Hepatocyte (in vitro differentiated cells): ENCODE measurements at regions not wholly inside any gene's neighbourhood (a gene's known extent, or its start where the extent isn't known, plus 50 kb on each side); places are given as distances from the start of the nearest gene placed in this dataset.
"Not testable (repeated sequence)": the region's sequence is repeated elsewhere in the genome, so short reads cannot be mapped to it uniquely, and the experiment has no call there.

Experiments used
- DNase-seq: peaks from one replicate; pipeline ENCODE4 v3.0.0-alpha.2; 2016; ENCODE audit warnings: low spot score
- H2AFZ ChIP-seq: fragments of 200-600 bp; sonication (generic); 2 replicates; pipeline ENCODE4 v1.6.0; 2016; ENCODE audit warnings: antibody characterized with exemption, mild to moderate bottlenecking
- H3K27ac ChIP-seq: fragments of 200-600 bp; sonication (generic); 2 replicates; pipeline ENCODE4 v1.5.1; 2016; ENCODE audit warnings: mild to moderate bottlenecking
- H3K27me3 ChIP-seq: fragments of 200-600 bp; sonication (generic); 2 replicates; pipeline ENCODE4 v1.6.1; 2016
- H3K36me3 ChIP-seq: fragments of 200-600 bp; sonication (generic); replicated peaks from 2 replicates; pipeline ENCODE4 v1.5.1; 2016; ENCODE audit warnings: low read depth; ENCODE audit not compliant: insufficient read depth
- H3K4me1 ChIP-seq: fragments of 200-600 bp; sonication (generic); 2 replicates; pipeline ENCODE4 v1.5.1; 2016; ENCODE audit warnings: mild to moderate bottlenecking, moderate library complexity; ENCODE audit not compliant: insufficient read depth
- H3K4me2 ChIP-seq: fragments of 200-600 bp; sonication (generic); 2 replicates; pipeline ENCODE4 v1.6.0; 2016
- H3K4me3 ChIP-seq: fragments of 200-600 bp; sonication (generic); 2 replicates; pipeline ENCODE4 v1.5.1; 2016; ENCODE audit warnings: mild to moderate bottlenecking
- H3K79me2 ChIP-seq: fragments of 200-600 bp; sonication (generic); 2 replicates; pipeline ENCODE4 v1.6.0; 2017; ENCODE audit warnings: mild to moderate bottlenecking
- H3K9me2 ChIP-seq: fragments of 200-600 bp; sonication (generic); replicated peaks from 2 replicates; pipeline ENCODE4 v1.6.0; 2017; ENCODE audit warnings: mild to moderate bottlenecking; ENCODE audit not compliant: insufficient read depth
- H3K9me3 ChIP-seq: fragments of 200-600 bp; sonication (generic); 2 replicates; pipeline ENCODE4 v1.5.1; 2016; ENCODE audit warnings: low read depth, mild to moderate bottlenecking
- H4K20me1 ChIP-seq: fragments of 200-600 bp; sonication (generic); 2 replicates; pipeline ENCODE4 v1.6.0; 2016; ENCODE audit warnings: mild to moderate bottlenecking; ENCODE audit not compliant: insufficient read depth, poor library complexity, severe bottlenecking
- EZH2 ChIP-seq: fragments of 200-600 bp; sonication (generic); IDR thresholded peaks from 2 replicates; pipeline ENCODE4 v1.6.1; 2016; ENCODE audit warnings: antibody characterized with exemption, mild to moderate bottlenecking, borderline replicate concordance
- EZH2phosphoT487 ChIP-seq: fragments of 200-600 bp; sonication (generic); IDR thresholded peaks from one replicate; pipeline ENCODE4 v1.6.1; 2018; ENCODE audit warnings: antibody characterized with exemption, mild to moderate bottlenecking, low read depth, moderate library complexity; ENCODE audit not compliant: unreplicated experiment, severe bottlenecking
- WGBS: methylation state at CpG from one replicate; pipeline ENCODE4 v1.1.6; 2016; ENCODE audit warnings: low lambda C conversion rate; ENCODE audit errors: missing lambda C conversion rate; 5-methylcytosine and 5-hydroxymethylcytosine counted together
- TF ChIP-seq, protein P1 (sequence below): fragments of 200-600 bp; sonication (generic); IDR thresholded peaks from 2 replicates; pipeline ENCODE4 v1.5.1; 2016; ENCODE audit warnings: antibody characterized with exemption, mild to moderate bottlenecking; ENCODE audit not compliant: poor library complexity

DNA sequence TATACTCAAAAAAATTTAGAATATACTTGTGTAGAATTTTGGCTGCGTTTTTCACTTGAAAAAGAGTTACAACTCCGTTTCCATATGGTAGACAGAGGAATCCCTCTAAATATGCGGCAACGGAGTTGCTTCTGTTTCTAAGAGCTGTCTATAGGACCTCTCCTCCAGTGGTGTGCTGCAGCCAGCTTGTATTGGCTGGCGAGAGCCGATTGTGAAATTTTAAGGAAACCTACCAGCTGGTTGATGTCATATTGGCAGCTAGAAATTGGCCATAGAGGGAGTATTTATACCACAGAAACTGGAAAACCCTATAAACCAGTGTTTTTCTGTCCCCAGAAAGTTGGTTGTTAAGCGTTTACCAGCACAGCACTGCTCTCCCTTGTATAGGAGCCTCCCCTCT lies 655.8 kb upstream of the EEF2KMT start:
- TF ChIP-seq EZH2 (no peak), EZH2phosphoT487 (no peak)
- TF ChIP-seq, protein P1, sequence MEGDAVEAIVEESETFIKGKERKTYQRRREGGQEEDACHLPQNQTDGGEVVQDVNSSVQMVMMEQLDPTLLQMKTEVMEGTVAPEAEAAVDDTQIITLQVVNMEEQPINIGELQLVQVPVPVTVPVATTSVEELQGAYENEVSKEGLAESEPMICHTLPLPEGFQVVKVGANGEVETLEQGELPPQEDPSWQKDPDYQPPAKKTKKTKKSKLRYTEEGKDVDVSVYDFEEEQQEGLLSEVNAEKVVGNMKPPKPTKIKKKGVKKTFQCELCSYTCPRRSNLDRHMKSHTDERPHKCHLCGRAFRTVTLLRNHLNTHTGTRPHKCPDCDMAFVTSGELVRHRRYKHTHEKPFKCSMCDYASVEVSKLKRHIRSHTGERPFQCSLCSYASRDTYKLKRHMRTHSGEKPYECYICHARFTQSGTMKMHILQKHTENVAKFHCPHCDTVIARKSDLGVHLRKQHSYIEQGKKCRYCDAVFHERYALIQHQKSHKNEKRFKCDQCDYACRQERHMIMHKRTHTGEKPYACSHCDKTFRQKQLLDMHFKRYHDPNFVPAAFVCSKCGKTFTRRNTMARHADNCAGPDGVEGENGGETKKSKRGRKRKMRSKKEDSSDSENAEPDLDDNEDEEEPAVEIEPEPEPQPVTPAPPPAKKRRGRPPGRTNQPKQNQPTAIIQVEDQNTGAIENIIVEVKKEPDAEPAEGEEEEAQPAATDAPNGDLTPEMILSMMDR = no peak
- no peak overlapping the region for H3K27ac ChIP-seq
- no peaks in the 10 kb centered on the region for H3K36me3 ChIP-seq
- H4K20me1 ChIP-seq = no peaks in the 10 kb centered on the region
- H3K79me2 ChIP-seq = no peaks in the 10 kb centered on the region
- H3K27me3 ChIP-seq = no peaks in the 10 kb centered on the region
- H3K4me3 ChIP-seq = no peak overlapping the region
- no peaks in the 10 kb centered on the region for H3K4me1 ChIP-seq
- H3K9me2 ChIP-seq = no peaks in the 10 kb centered on the region
- WGBS = 71% methylated on average over 7 of the region's 7 CpGs
- H3K4me2 ChIP-seq = no peak overlapping the region
- H2AFZ ChIP-seq = no peak overlapping the region
- H3K9me3 ChIP-seq = no peaks in the 10 kb centered on the region
- no peak for DNase-seq

DNA sequence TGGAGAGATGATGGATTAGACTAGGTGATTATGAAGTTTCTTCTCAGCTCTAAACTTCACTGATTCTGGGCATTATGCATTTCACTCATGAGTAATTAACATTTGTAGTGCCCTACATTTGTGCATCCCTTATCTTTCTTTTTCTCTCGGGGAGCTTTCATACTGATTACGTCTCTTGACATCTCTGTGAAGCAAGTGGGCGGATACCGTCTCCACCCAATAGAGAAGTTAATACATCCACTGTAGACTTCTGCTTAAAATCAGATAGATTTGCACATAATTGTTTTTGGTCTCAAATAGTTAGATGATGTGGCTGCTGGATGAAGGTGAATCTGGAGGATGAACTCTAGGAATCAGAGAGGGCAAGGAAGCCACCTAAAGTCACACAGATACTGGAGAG lies 653.6 kb upstream of the EEF2KMT start:
- no peak for DNase-seq
- no peaks in the 10 kb centered on the region for H3K9me3 ChIP-seq
- no peak overlapping the region for H2AFZ ChIP-seq
- TF ChIP-seq, protein P1 = no peak
- no peak for TF ChIP-seq EZH2
- TF ChIP-seq EZH2phosphoT487 = no peak
- H3K4me3 ChIP-seq = no peak overlapping the region
- no peaks in the 10 kb centered on the region for H3K27me3 ChIP-seq
- no peaks in the 10 kb centered on the region for H4K20me1 ChIP-seq
- no peak overlapping the region for H3K4me2 ChIP-seq
- 81% methylated on average over 4 of the region's 4 CpGs for WGBS
- H3K79me2 ChIP-seq = no peaks in the 10 kb centered on the region
- H3K27ac ChIP-seq = no peak overlapping the region
- H3K36me3 ChIP-seq = no peaks in the 10 kb centered on the region
- no peaks in the 10 kb centered on the region for H3K9me2 ChIP-seq
- H3K4me1 ChIP-seq = no peaks in the 10 kb centered on the region

DNA sequence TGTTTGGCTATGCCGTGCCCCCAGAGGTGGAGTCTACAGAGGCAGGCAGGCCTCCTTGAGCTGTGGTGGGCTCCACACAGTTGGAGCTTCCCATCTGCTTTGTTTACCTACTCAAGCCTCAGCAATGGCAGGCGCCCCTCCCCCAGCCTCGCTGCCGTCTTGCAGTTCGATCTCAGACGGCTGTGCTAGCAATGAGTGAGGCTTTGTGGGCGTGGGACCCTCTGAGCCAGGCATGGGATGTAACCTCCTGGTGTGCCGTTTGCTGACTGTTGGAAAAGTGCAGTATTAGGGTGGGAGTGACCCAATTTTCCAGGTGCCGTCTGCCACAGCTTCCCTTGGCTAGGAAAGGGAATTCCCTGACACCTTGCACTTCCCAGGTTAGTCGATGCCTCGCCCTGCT lies 652.8 kb upstream of the EEF2KMT start:
- H3K4me3 ChIP-seq, H3K79me2 ChIP-seq, H3K9me3 ChIP-seq, H3K27ac ChIP-seq, H3K27me3 ChIP-seq, H4K20me1 ChIP-seq, DNase-seq, H2AFZ ChIP-seq, H3K9me2 ChIP-seq, H3K36me3 ChIP-seq, H3K4me2 ChIP-seq, H3K4me1 ChIP-seq: not testable (repeated sequence)
- WGBS = 52% methylated on average over 11 of the region's 11 CpGs

DNA sequence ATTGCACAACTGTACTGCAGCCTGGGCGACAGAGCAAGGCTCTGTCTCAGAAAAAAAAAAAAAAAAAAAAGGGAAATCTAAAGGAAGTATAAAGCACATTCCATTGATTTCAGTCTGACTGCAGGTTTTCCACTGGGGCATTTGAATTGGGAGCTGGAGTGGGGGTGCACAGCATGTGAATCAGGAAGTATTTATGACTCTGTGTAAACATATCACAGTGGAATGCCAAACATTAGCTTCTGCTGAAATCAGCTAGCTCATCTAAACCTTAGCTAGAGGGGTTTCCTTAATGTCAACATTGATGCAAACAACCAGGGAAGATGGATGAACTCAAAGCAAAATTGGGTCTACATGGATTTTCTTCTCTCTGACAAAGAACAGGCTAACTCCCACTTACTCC lies 641.0 kb upstream of the EEF2KMT start:
- no peaks in the 10 kb centered on the region for H3K27me3 ChIP-seq
- 9% methylated on average over 1 of the region's 1 CpG for WGBS
- H3K9me3 ChIP-seq = no peaks in the 10 kb centered on the region
- no peaks in the 10 kb centered on the region for H3K9me2 ChIP-seq
- no peak overlapping the region for H3K4me2 ChIP-seq
- H4K20me1 ChIP-seq = no peaks in the 10 kb centered on the region
- H3K79me2 ChIP-seq = no peaks in the 10 kb centered on the region
- no peaks in the 10 kb centered on the region for H3K4me1 ChIP-seq
- H3K36me3 ChIP-seq = no peaks in the 10 kb centered on the region
- H3K27ac ChIP-seq = no peak overlapping the region
- TF ChIP-seq, protein P1 = no peak
- TF ChIP-seq EZH2phosphoT487 = no peak
- TF ChIP-seq EZH2 = no peak
- peak; percentile 54 for DNase-seq
- no peak overlapping the region for H2AFZ ChIP-seq
- H3K4me3 ChIP-seq = no peak overlapping the region
